Neural cell (in vitro differentiated cells): ENCODE measurements at regions not wholly inside any gene's neighbourhood (a gene's known extent, or its start where the extent isn't known, plus 50 kb on each side); places are given as distances from the start of the nearest gene placed in this dataset.

Source experiments
- H2AFZ ChIP-seq: fragments of 200-600, 300-800 bp; sonication (generic), shearing (Covaris generic); 2 replicates; pipeline ENCODE4 v1.6.0; 2014; ENCODE audit warnings: low read depth, mild to moderate bottlenecking, antibody characterized with exemption, low read length, moderate library complexity
- H3F3A ChIP-seq: fragments of 200-600 bp; shearing (Covaris generic); 2 replicates; pipeline ENCODE4 v1.6.1; 2016; ENCODE audit warnings: mild to moderate bottlenecking, moderate library complexity, mixed read lengths, antibody characterized with exemption, low read length; ENCODE audit not compliant: insufficient read depth, poor library complexity, severe bottlenecking
- H3K27ac ChIP-seq: fragments of 200-600, 300-800 bp; sonication (generic), shearing (Covaris generic); 2 replicates; pipeline ENCODE4 v1.5.1; 2014; ENCODE audit warnings: mild to moderate bottlenecking, low read length, moderate library complexity
- H3K27me3 ChIP-seq: fragments of 300-800, 200-600 bp; sonication (generic), shearing (Covaris generic); 2 replicates; pipeline ENCODE4 v1.6.0; 2014; ENCODE audit warnings: mild to moderate bottlenecking, low read depth, low read length, moderate library complexity; ENCODE audit not compliant: insufficient read depth
- H3K36me3 ChIP-seq: fragments of 300-800, 200-600 bp; sonication (generic), shearing (Covaris generic); 2 replicates; pipeline ENCODE4 v1.5.1; 2014; ENCODE audit warnings: mild to moderate bottlenecking, antibody characterized with exemption, low read length, moderate library complexity; ENCODE audit not compliant: insufficient read depth
- H3K4me2 ChIP-seq: fragments of 300-800, 200-600 bp; sonication (generic), shearing (Covaris generic); 2 replicates; pipeline ENCODE4 v1.6.0; 2014; ENCODE audit warnings: mild to moderate bottlenecking, low read length
- H3K4me3 ChIP-seq: fragments of 300-800, 200-600 bp; sonication (generic), shearing (Covaris generic); 2 replicates; pipeline ENCODE4 v1.5.1; 2014; ENCODE audit warnings: mild to moderate bottlenecking, low read length, moderate library complexity
- H3K79me2 ChIP-seq: fragments of 200-600 bp; shearing (Covaris generic); replicated peaks from 2 replicates; pipeline ENCODE4 v1.6.0; 2014; ENCODE audit warnings: mild to moderate bottlenecking, low read length, moderate library complexity; ENCODE audit not compliant: insufficient read depth
- H3K9ac ChIP-seq: fragments of 300-800, 200-600 bp; sonication (generic), shearing (Covaris generic); 2 replicates; pipeline ENCODE4 v1.6.1; 2016; ENCODE audit warnings: mild to moderate bottlenecking, low read length, mixed read lengths
- H3K9me2 ChIP-seq: fragments of 200-600 bp; shearing (Covaris generic); 2 replicates; pipeline ENCODE4 v1.6.1; 2016; ENCODE audit warnings: mild to moderate bottlenecking, low read length, mixed read lengths; ENCODE audit not compliant: insufficient read depth
- H3K9me3 ChIP-seq: fragments of 200-600, 300-800 bp; sonication (generic), shearing (Covaris generic); 2 replicates; pipeline ENCODE4 v1.6.1; 2016; ENCODE audit warnings: mild to moderate bottlenecking, mixed run types, low read length, moderate library complexity, mixed read lengths
- H4K20me1 ChIP-seq: fragments of 200-600 bp; shearing (Covaris generic); 2 replicates; pipeline ENCODE4 v1.6.1; 2016; ENCODE audit warnings: mild to moderate bottlenecking, mixed run types; ENCODE audit not compliant: insufficient read depth
- EP300 ChIP-seq: fragments of 450-650 bp; conservative IDR thresholded peaks from 2 replicates; pipeline ENCODE4 v1.6.1; 2014; ENCODE audit warnings: antibody characterized with exemption, mild to moderate bottlenecking, moderate library complexity; ENCODE audit not compliant: poor library complexity, severe bottlenecking
- EZH2 ChIP-seq: fragments of 200-600, 300-800 bp; shearing (Covaris generic), sonication (generic); IDR thresholded peaks from 2 replicates; pipeline ENCODE4 v1.6.1; 2014; ENCODE audit warnings: antibody characterized with exemption, low read length, borderline replicate concordance, mild to moderate bottlenecking; ENCODE audit not compliant: insufficient read depth, poor library complexity, severe bottlenecking
- MXI1 ChIP-seq: fragments of 450-650 bp; conservative IDR thresholded peaks from 2 replicates; pipeline ENCODE4 v1.6.1; 2014; ENCODE audit warnings: antibody characterized with exemption, mild to moderate bottlenecking; ENCODE audit not compliant: poor library complexity, severe bottlenecking
- POLR2AphosphoS5 ChIP-seq: IDR thresholded peaks from 2 replicates; pipeline ENCODE4 v1.6.1; 2012
- RAD21 ChIP-seq: fragments of 450-650 bp; conservative IDR thresholded peaks from 2 replicates; pipeline ENCODE4 v1.6.1; 2014; ENCODE audit warnings: antibody characterized with exemption, mild to moderate bottlenecking, moderate library complexity
- SMC3 ChIP-seq: fragments of 450-650 bp; conservative IDR thresholded peaks from 2 replicates; pipeline ENCODE4 v1.6.1; 2014; ENCODE audit warnings: antibody characterized with exemption, mild to moderate bottlenecking, moderate library complexity; ENCODE audit not compliant: poor library complexity
- TAF1 ChIP-seq: IDR thresholded peaks from 2 replicates; pipeline ENCODE4 v1.6.1; 2012; ENCODE audit warnings: low read depth
- TF ChIP-seq, protein P1 (sequence below): fragments of 450-650 bp; IDR thresholded peaks from 2 replicates; pipeline ENCODE4 v1.5.1; 2014; ENCODE audit warnings: antibody characterized with exemption, mild to moderate bottlenecking, moderate library complexity; ENCODE audit not compliant: poor library complexity, severe bottlenecking
- TF ChIP-seq, protein P2 (sequence below): IDR thresholded peaks from 2 replicates; pipeline ENCODE4 v1.6.1; 2012; ENCODE audit warnings: borderline replicate concordance

- no peaks in the 10 kb centered on the region for H3K36me3 ChIP-seq
- no peaks in the 10 kb centered on the region for H3K27me3 ChIP-seq
- no peaks in the 10 kb centered on the region for H3K79me2 ChIP-seq
- no peak for TF ChIP-seq EZH2
- no peak overlapping the region for H3K4me2 ChIP-seq
- H3K9ac ChIP-seq, result no peak overlapping the region
- H3K9me2 ChIP-seq, result no peaks in the 10 kb centered on the region
- no peak overlapping the region for H2AFZ ChIP-seq
- H3F3A ChIP-seq, result no peaks in the 10 kb centered on the region
- H3K9me3 ChIP-seq, result no peaks in the 10 kb centered on the region
- H4K20me1 ChIP-seq, result no peaks in the 10 kb centered on the region
- no peak overlapping the region for H3K4me3 ChIP-seq
- H3K27ac ChIP-seq, result no peak overlapping the region
Observed at GRCh38 chr13:50672025-50672424, 171.5 kb downstream of the DLEU7 start.

- Histone ChIP-seq H2AFZ (no peak overlapping the region), H3K36me3 (no peaks in the 10 kb centered on the region), H4K20me1 (no peaks in the 10 kb centered on the region), H3K9me3 (no peaks in the 10 kb centered on the region), H3K9me2 (no peaks in the 10 kb centered on the region), H3K79me2 (no peaks in the 10 kb centered on the region), H3K4me2 (no peak overlapping the region), H3K4me3 (no peak overlapping the region), H3K27ac (no peak overlapping the region), H3F3A (no peaks in the 10 kb centered on the region), H3K27me3 (no peaks in the 10 kb centered on the region), H3K9ac (no peak overlapping the region)
- TF ChIP-seq RAD21 (no peak), EP300 (no peak), MXI1 (no peak), EZH2 (no peak), TAF1 (no peak), SMC3 (no peak), POLR2AphosphoS5 (no peak)
- TF ChIP-seq, protein P1, sequence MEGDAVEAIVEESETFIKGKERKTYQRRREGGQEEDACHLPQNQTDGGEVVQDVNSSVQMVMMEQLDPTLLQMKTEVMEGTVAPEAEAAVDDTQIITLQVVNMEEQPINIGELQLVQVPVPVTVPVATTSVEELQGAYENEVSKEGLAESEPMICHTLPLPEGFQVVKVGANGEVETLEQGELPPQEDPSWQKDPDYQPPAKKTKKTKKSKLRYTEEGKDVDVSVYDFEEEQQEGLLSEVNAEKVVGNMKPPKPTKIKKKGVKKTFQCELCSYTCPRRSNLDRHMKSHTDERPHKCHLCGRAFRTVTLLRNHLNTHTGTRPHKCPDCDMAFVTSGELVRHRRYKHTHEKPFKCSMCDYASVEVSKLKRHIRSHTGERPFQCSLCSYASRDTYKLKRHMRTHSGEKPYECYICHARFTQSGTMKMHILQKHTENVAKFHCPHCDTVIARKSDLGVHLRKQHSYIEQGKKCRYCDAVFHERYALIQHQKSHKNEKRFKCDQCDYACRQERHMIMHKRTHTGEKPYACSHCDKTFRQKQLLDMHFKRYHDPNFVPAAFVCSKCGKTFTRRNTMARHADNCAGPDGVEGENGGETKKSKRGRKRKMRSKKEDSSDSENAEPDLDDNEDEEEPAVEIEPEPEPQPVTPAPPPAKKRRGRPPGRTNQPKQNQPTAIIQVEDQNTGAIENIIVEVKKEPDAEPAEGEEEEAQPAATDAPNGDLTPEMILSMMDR, result no peak
- TF ChIP-seq, protein P2, sequence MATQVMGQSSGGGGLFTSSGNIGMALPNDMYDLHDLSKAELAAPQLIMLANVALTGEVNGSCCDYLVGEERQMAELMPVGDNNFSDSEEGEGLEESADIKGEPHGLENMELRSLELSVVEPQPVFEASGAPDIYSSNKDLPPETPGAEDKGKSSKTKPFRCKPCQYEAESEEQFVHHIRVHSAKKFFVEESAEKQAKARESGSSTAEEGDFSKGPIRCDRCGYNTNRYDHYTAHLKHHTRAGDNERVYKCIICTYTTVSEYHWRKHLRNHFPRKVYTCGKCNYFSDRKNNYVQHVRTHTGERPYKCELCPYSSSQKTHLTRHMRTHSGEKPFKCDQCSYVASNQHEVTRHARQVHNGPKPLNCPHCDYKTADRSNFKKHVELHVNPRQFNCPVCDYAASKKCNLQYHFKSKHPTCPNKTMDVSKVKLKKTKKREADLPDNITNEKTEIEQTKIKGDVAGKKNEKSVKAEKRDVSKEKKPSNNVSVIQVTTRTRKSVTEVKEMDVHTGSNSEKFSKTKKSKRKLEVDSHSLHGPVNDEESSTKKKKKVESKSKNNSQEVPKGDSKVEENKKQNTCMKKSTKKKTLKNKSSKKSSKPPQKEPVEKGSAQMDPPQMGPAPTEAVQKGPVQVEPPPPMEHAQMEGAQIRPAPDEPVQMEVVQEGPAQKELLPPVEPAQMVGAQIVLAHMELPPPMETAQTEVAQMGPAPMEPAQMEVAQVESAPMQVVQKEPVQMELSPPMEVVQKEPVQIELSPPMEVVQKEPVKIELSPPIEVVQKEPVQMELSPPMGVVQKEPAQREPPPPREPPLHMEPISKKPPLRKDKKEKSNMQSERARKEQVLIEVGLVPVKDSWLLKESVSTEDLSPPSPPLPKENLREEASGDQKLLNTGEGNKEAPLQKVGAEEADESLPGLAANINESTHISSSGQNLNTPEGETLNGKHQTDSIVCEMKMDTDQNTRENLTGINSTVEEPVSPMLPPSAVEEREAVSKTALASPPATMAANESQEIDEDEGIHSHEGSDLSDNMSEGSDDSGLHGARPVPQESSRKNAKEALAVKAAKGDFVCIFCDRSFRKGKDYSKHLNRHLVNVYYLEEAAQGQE, result no peak
Observed at GRCh38 chr13:50675651-50676050, 167.8 kb downstream of the DLEU7 start.

- Histone ChIP-seq H3K9me3 (no peaks in the 10 kb centered on the region), H3K4me2 (no peak overlapping the region), H3K36me3 (no peaks in the 10 kb centered on the region), H3K79me2 (no peaks in the 10 kb centered on the region), H3K4me3 (no peak overlapping the region), H2AFZ (no peak overlapping the region), H3K27me3 (no peaks in the 10 kb centered on the region), H3K9ac (no peak overlapping the region), H3K27ac (no peak overlapping the region), H3K9me2 (no peaks in the 10 kb centered on the region), H4K20me1 (no peaks in the 10 kb centered on the region), H3F3A (no peaks in the 10 kb centered on the region)
- TF ChIP-seq POLR2AphosphoS5, result no peak
- no peak for TF ChIP-seq MXI1
- TF ChIP-seq EZH2, result no peak
- TF ChIP-seq, protein P2, result no peak
- TF ChIP-seq, protein P1, result no peak
- TF ChIP-seq RAD21, result no peak
- TF ChIP-seq SMC3, result no peak
- no peak for TF ChIP-seq TAF1
- TF ChIP-seq EP300, result no peak
Observed at GRCh38 chr13:50676602-50677001, 166.9 kb downstream of the DLEU7 start.
